GF-D8 (cell line): ENCODE measurements at regions not wholly inside any gene's neighbourhood (a gene's known extent, or its start where the extent isn't known, plus 50 kb on each side); places are given as distances from the start of the nearest gene placed in this dataset.
"Not testable (repeated sequence)": the region's sequence is repeated elsewhere in the genome, so short reads cannot be mapped to it uniquely, and the experiment has no call there.

ENCODE experiments used
- DNase-seq: peaks from one replicate; lab custom pipeline; 2025; lab: John Stamatoyannopoulos, UW

DNA sequence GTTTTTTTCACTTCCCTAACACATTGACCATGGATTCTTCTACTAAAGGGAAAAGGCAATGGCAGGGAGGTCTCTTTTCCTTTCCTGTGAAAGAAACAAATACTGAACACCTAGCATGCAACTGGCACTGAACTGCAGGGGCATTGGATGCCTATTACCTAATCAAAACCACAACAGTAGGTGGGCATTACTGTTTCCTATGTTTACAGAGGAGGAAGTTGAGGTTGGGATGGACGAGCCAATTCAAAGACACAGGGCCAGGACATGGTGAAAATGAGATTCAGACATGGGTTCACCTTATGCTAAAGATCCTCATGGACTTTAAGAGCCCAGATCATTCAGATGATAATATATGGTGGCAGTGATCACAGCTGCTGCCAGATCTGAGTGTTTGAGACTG lies 407.0 kb downstream of the MIAT start:
- no peak for DNase-seq

DNA sequence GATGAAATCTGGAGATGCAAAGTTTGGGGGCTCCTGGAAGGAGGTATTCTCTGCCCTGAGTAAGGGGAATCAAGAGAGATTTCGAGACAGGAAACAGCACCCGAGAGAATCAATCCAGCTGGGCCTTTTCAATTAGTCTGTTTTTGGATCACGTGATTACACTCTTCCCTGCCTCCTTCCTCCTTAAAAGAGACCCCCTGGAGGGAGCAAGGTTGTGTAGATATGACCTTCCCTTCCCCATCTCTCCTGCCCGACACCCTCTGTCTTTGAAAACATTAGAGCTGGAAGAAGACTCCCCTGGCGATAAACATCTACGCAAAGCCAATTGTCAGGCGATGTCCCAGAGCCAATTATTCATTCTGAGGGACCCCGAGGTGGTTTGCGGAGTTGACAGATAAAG lies 407.9 kb downstream of the MIAT start:
- DNase-seq: no peak

DNA sequence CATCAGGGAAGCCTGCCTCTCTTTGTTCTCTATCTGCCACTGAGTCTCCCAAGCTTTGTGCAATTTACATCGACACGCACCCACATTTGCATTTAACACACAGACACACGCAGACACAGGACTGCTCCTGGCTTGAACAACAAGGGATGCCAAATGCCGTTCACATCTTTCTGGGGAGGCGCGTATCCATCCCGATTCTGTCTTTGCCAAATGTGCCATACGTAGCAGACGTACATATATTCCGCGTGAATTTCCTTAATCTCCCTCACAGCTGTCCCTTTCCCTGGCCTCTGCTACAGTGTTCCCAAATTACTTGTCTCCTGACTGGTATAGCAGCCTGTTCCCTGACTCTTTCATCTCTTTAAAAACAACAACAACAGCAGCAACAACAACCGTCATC lies 409.5 kb downstream of the MIAT start:
- DNase-seq: no peak

DNA sequence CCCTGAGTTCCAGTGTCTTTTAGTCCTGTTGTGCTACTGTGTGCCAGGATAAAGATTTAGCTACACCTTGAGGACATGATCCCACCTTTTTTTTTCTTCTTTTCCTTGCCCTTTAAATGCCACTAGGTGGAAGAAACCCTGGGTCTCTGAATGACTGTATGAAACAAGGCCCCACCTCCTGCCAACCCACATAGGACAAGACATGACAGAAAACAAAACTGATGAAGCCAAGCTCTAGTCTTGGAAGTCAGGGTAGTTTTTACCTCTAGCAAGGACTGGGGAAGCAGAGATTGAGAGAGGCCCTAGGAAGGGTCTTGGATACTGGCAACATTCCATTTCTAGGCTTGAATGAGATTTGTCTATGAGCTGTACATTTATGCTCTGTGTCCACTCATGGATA lies 410.7 kb downstream of the MIAT start:
- no peak for DNase-seq

DNA sequence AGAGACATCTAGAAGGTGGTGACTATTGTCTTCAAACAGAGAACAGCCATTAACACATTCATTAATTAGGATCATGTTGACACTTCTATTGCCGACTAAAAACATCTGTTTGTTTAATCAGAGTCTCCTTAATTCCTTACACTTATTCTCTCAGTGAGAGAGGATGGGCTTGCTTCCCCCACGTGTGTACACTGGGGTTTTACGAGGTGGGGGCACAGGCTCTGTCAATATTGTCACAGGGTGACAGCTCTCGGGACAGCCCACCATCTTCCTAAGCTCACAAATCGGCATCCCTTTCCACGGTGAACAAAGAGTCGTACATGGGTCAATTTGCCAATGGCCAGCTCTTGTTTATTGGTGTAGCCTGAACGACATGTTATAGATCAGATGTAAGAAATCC lies 413.2 kb downstream of the MIAT start:
- DNase-seq: no peak

DNA sequence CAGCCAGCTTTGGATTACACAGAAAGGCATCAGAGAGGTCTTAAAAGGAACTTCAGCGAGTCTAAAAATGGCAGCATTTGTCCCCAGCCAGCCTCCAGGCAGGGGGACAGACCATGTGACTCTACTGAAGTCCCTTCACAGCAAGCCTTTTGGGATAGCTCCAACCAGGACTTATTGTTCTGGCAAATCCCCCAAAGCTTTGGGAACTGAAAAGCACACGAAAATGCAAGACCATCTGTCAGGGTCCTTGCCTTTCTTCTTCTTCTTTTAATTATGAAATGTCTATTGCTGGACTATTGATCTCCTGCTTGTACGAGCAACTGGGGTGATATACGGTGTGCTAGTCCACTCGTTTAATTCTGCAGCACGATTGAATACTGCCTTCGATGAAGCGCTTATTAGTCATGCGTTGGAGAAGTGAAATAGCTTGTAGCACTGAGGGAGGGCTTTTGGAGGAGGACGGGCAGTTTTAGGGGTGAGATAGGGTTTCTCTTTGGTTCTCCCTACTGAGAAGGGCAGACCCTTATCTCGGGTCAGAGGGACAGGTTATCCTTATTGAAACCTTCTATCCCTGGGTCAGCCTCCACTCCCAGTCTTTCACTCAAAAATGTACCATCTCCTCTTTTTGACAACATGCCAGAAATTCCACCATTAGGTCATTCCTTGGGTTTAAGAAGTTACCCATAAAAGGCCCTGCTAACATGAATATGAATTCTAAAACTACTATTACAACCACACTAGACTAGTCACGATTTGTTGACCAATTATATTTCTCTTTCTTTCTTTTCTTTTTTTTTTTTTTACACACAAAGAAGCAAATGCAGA lies 416.4 kb downstream of the MIAT start:
- no peak for DNase-seq

DNA sequence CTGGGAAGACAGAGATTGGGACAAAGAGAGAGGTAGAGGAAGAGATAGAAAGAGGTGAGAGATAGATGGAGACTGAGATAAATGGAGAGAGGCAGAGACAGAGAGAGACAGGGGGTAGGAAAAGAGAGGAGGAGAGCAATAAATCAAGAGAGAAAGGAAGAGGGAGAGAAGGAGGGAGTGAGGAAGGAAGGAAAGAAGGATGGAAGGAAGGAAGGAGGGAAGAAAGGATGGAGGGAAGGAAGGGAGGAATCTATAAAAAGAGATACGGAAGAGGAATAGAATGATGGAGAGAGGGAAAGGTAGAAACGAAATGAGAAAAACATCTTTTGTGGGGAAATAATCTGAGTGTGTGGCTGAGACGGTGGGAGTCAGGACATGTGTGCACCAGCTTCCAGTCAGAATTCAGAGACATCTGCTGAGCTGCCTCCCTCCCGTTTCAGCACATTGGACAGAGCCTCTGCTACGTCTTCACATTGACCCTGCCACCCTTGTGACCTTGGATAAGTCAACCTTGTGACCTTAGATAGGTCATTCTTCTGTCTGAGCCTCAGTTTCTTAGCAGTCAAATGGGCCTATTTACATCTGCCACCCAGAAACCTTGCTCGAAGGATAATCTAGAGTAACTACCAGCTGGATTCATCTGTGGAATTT lies 417.8 kb downstream of the MIAT start:
- DNase-seq: no peak

DNA sequence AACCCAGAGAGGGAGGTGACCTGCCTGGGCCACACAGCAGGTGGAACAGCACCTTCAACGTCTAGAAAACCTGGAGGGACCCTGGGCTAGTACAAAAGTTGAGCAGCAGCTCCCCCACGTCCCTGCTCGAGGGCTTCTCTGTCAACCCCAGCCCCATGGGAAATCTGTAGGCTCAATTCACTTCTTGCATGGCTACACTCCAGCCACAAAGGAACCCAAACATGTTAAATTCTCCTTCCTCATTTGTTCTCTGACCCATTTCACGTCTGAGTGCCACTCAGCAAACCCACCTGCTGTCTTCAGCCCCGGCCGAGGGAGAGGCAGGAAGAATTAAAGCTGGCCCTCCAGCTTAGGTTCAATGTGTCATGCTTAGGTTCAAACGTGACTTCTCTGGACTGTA lies 418.5 kb downstream of the MIAT start:
- no peak for DNase-seq

DNA sequence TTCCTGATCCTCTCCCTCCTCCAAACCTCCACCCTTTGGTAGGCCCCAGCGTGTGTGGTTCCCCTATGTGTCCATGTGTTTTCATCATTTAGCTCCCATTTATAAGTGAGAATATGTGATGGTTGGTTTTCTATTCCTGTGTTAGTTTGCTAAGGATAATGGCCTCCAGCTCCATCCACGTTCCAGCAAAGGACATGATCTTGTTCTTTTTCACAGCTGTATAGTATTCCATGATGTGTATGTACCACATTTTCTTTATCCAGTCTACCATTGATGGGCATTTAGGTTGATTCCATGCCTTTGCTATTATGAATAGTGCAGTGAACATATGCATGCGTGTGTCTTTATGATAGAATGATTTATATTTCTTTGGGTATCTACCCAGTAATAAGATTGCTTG lies 420.7 kb downstream of the MIAT start:
- not testable (repeated sequence) for DNase-seq

DNA sequence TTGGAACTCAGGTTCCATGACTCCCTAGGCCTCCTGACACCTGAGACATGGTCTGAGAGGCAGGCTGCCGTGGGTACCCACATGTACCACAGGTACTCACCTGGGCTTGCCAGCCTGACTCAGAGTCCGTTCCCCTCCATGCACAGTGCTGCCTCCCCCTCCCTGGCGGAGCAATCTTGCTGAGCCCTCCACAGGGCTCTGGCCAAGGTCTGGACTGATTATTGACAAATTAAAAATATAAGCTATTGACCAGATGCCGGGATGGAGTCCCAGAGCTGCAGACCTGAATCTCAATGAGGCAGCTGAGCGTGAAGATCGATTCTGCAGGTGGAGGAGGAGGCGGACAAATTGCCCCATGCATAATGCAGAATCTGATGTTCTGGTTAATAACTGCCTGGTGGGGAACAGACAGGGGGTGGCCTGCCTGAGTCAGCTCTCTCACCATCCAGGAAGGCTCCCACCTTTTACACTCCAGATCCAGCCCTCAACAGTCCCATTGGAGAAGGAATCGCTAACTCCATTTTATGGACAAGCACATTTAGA lies 422.7 kb downstream of the MIAT start:
- DNase-seq: no peak

DNA sequence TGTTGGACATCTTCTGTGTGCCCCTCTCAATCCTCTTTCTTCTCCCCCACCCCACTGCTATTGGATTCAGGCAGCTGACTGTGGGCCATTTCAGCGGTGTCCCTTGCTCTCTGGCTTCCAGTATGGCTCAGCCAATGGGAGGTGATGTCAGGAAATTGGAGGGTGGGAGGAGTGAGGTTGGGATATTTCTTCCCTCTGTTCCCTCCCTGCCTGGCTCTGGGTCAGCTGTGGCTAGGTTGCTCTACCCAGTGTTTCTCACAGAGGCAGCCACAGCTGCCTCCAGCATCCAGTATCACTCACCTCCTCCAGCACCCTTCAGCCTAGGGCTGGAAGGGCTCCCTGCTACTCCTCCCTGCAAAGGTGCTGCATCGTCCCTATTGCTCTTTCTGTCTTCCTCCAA lies 423.5 kb downstream of the MIAT start:
- no peak for DNase-seq

DNA sequence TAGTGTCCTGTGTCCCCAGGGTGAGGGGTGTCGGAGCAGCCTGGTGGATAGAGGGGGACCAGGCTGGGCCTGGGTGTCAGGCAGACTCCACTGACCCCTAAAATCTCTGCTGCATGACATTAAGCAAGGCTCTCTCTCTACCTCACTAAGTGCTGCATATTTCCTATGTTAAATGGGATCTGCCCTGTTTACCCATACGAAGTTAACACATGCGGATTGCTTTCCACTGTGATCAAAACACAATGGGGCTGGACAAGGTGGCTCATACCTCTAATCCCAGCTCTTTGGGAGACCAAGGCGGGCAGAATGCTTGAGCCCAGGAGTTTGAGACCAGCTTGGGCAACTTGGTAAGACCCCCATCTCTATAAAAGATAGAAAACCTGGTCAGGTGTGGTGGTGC lies 426.2 kb downstream of the MIAT start:
- no peak for DNase-seq

DNA sequence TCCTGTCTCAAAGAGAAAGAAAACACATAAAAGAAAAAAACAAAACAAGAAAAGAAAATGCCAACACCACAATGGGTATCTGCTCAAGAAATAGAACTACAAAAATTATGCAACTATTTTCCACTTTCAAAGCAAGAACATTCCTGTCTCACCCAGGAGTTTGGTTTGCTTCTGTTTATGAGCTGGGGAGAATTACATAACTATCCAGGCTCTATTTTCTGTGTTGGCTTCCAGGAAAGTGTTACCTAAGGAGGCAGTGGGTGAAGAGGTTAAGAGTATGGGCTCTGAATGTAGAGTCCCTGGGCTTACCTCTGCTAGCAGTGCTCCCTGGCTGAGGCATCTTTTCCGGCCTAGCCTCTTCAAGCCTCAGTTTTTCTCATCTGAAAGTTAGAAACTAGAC lies 426.7 kb downstream of the MIAT start:
- no peak for DNase-seq

DNA sequence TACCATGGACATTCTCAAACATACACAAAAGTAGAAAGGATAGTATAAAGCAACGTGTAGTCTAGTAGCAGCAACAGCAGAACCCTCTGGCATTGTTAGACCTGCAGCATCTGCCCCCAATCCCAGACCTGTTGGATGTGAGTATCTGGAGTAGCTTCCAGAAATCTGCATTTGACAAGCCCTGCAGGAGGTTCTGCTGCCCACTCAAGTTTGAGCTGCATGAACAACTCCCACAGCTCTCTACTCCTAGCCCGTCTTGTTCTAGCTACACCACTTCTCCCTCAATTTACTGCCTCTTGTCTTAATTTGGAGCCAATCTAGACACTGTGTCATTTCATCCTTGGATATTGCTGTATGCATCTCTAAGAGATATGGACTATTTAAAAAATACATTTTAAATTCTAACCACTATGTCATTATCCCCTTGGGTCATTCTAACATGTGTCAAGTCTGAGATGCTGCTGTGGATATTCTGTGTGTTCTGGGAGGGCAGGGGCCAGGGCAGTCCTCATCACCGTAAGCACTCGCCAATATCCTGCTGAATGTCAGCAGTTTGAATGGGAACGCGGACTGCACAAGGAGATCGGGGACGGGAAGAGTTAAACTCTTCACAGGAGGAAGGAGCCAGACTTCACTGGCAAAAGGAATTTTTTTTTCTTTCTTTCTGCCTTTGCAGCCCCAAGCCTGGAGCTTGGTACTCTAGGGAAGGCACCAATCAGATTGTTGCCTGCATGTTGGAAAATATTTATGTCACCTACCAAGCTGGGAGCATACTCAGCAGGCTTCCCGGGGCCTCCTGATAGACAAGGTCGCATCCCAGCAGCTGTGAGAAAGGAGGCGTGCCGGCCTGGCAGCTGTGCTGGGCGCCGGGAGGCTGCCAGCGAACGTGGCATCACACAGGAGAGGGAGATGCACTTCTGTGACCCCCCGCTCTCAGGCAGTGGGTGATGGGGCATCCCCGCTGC lies 429.0 kb downstream of the MIAT start:
- no peak for DNase-seq

DNA sequence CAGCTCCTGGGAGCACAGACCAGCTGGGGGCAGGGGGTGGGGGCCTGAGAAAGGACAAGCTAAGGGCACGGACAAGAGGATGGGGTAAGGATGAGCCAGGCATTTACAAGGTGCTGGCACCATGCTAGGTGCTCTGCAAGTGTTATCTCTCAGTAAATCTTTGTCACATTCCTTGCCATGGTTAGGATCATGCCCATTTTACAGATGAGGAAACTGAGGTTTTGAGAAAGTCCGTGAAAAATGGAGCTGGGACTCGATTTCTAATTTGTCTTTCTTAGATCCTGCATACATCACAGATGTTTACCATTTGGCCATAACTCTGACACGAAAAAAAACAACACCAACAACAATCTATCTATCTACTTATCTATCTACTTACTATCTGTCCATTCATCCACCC lies 429.7 kb downstream of the MIAT start:
- DNase-seq: no peak

DNA sequence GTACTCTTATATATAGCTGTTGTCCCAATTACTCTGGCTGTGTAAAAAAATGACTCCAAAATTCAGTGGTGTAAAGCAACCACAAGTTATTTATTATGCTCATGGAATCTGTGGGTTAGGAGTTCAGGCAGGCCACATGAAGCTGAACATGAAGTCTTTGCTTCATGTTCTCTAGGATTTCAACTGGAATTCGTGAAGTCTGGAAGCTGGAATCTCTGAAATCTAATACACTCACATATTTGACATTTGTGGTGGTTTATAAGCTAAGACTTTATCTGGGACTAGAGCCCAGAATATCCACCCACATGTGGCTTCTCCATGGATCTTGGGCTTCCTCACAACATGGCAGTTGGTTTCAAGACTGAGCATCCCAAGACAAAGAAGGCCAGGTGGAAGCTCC lies 430.6 kb downstream of the MIAT start:
- DNase-seq: no peak

DNA sequence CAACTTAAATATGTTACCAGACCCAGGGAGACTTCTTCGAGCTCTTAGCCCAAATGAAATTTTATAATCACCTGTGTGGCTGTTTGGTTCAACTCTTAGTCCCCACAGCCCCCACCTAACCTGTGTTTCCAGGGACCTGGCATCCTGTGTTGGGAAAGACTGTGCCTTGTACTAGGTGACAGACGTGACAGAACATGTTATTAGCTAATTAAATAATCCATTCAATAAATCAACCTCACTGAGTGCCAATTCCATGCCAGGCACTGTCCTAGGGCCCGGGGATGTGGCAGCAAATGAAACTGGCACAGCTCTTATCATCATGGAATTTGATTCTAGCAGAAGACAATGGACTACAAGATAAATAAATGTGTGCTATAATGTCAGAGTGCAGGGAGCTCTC lies 431.9 kb downstream of the MIAT start:
- no peak for DNase-seq

DNA sequence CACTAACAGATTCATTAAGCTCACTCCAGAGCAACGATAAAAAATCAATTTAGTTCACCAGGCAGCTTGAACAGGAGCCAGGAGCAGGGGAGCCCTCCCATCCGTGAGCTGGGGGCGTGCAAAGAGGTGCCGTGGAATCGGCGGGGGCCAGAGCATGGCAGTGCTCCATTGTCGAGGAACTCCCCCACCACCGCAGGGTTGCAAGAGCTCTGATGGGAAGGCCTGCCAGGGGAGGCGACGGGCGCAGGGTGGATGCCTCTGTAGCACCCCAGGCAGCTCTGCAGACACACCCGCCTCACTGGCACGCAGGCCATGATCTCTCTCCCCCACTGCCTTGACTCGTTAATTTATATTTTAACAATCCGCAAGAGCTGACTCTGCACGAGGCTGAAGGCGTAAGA lies 433.2 kb downstream of the MIAT start:
- no peak for DNase-seq

DNA sequence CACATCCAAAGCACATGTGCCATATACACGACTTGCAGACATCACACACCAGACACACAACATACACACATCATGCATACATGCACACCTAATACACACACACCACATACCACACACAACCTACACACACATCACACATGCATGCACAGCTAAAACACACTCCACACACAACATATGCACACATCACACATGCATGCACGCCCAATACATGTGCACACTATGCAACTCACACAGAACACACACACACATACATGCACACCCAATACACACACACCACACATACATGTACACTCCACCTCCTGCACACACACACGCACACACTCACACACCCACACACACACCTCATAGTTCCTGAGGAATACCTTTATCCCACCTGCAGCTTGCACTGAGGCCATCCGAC lies 436.0 kb downstream of the MIAT start:
- DNase-seq: no peak

DNA sequence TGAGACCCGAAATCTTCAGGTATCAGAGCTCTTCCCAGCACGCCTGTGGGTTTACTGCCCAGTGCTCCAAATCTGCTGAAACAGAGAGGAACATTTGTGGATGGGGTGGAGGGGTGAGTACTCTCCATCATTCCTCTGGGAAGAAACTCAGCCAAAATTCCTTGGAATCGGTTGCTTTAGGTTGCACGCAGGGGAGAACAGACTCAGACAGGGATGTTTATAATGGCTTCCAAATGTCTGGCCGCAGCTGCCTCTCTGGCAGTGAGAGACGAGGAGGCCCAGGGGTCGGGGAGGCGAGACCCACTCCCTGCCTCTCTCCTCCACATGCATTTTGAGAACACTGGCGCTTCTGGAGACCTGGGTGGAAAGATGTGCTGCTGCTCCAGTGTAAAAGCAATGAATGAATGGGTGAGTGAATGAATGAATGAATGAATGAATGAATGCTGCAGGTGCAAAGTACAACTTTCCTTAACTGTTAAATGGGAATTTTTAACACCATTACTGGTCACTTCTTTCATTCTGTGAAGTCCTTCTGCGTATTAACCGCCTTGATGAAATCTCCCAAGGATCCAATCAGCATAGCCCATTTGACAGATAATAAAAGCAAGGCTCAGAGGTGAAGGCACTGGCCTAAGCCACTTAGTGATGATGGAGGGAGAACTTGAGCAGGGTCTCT lies 437.4 kb downstream of the MIAT start:
- DNase-seq: no peak

DNA sequence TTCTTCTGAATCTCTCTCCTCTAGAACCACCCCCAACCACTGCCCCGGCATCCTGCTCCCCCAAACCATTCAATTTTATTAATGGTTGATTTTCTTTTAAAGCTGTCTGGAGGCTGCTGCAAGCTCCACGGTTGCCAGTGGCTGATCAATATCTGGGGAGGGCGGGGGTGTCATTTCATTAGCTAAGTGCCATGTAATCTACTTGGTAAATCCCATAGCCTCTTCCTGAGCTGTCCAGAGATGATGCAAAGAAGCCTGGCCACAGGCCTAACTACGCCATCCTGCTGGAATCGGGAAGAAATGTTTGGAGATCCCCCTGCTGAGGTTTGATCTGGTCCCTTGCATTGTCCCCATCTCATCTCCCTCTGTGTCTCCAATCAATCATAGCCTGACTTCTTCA lies 440.1 kb downstream of the MIAT start:
- no peak for DNase-seq

DNA sequence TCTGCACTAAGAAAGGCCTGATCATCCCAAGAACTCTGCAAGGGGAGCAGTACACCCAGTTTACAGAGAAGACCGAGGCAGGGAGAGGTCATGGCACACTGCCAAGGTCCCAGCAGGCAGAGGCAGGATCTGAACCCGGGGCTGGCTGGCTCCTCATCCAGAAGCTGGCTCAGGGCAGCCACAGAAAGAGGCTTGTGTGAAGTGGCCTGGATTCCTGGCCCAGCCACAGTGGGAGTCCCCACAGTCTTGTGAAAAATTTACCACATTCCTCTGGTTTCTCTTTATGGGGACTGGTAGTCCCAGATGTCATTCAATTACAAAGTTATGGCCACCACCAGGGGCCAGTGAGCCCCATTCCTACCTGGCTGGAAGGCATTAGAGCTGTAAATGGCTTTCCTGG lies 440.5 kb downstream of the MIAT start:
- no peak for DNase-seq
